K562 (cell line): ENCODE measurements at regions not wholly inside any gene's neighbourhood (a gene's known extent, or its start where the extent isn't known, plus 50 kb on each side); places are given as distances from the start of the nearest gene placed in this dataset.

ENCODE experiments used
- ATAC-seq: fragments of 200-7000 bp; cut with Tn5 transposase; 3 replicates; pipeline ENCODE4 v1.9.1; 2020; ENCODE audit warnings: moderate library complexity
- BruUV-seq: library from RNA; stranded (reverse); fragments of 400-500 nt; replicated peaks from 2 replicates; lab custom pipeline; 2021; lab: Mats Ljungman, UMichigan
- CTCF ChIA-PET: fragments of 300-600 bp; formaldehyde crosslinking; extraction: SDS; loops from one replicate; lab custom pipeline; 2021; ENCODE audit warnings: low intra/inter-chr PET ratio; lab: Yijun Ruan, JAX
- POLR2A ChIA-PET: fragments of 300-600, 350-650 bp; sonication (Branson Sonifier 250); formaldehyde crosslinking; extraction: SDS; loops from one replicate; lab custom pipeline; 2021; ENCODE audit warnings: antibody characterized with exemption, inconsistent platforms; lab: Yijun Ruan, JAX
- DNase-seq, 4 experiments: peaks; one replicate each; pipeline versions ENCODE4 v3.0.0 to v3.0.0-alpha.2; 2011 to 2018; ENCODE audit warnings: low spot score in 3 of 4, mixed read lengths in 3 of 4; ENCODE audit errors: extremely low read depth in 1 of 4
- FAIRE-seq: peaks from 2 replicates; lab custom pipeline; 2011; peaks lifted over from hg19 to GRCh38; lab: Jason Lieb, UNC
- H2AFZ ChIP-seq: 2 replicates; pipeline ENCODE4 v1.6.0; 2011; ENCODE audit warnings: low read depth, low read length, control low read depth, inconsistent platforms
- H3K27ac ChIP-seq: fragments of 200-600 bp; 3 replicates; pipeline ENCODE4 v1.8.0; 2011; ENCODE audit warnings: low read depth, mild to moderate bottlenecking, control low read depth, inconsistent platforms, low read length, moderate library complexity, mixed read lengths; ENCODE audit errors: extremely low read depth
- H3K27me3 ChIP-seq, 2 experiments: fragments of 300-600 bp in 1 of 2; 2 replicates in 1 of 2; 3 replicates in 1 of 2; pipeline versions ENCODE4 v1.6.0 to v1.8.0; 2011; ENCODE audit warnings: inconsistent platforms in 2 of 2, low read length in 2 of 2, mild to moderate bottlenecking in 1 of 2, mixed read lengths in 1 of 2, moderate library complexity in 1 of 2; ENCODE audit not compliant: control insufficient read depth in 2 of 2, insufficient read depth in 2 of 2
- H3K36me3 ChIP-seq: fragments of 300-600 bp; 3 replicates; pipeline ENCODE4 v1.8.0; 2011; ENCODE audit warnings: mild to moderate bottlenecking, low read length, inconsistent platforms; ENCODE audit not compliant: control insufficient read depth, insufficient read depth
- H3K4me1 ChIP-seq, 2 experiments: fragments of 200-600 bp in 1 of 2; replicated peaks in 1 of 2; 2 replicates in 1 of 2; 3 replicates in 1 of 2; pipeline versions ENCODE4 v1.5.1 to v1.8.0; 2011; ENCODE audit warnings: inconsistent platforms in 2 of 2, low read length in 2 of 2, mild to moderate bottlenecking in 1 of 2, mixed read lengths in 1 of 2, moderate library complexity in 1 of 2; ENCODE audit not compliant: control insufficient read depth in 2 of 2, insufficient read depth in 2 of 2
- H3K4me2 ChIP-seq: 2 replicates; pipeline ENCODE4 v1.6.1; 2011; ENCODE audit warnings: low read length, control low read depth, inconsistent platforms, mixed read lengths; ENCODE audit not compliant: insufficient read depth
- H3K4me3 ChIP-seq: fragments of 200-600 bp; sonication (generic), shearing (Covaris generic); 2 replicates; pipeline ENCODE4 v1.5.1; 2016; ENCODE audit warnings: control low read depth, inconsistent platforms
- H3K79me2 ChIP-seq: fragments of 200-600 bp; 3 replicates; pipeline ENCODE4 v1.8.0; 2011; ENCODE audit warnings: low read length, inconsistent platforms; ENCODE audit not compliant: control insufficient read depth, insufficient read depth
- H3K9ac ChIP-seq, 2 experiments: 2 replicates each; pipeline versions ENCODE4 v1.6.0 to v1.6.1; 2011; ENCODE audit warnings: low read depth in 2 of 2, low read length in 2 of 2, control low read depth in 1 of 2, inconsistent platforms in 1 of 2, mild to moderate bottlenecking in 1 of 2, mixed read lengths in 1 of 2; ENCODE audit not compliant: insufficient read depth in 1 of 2
- H3K9me1 ChIP-seq: one replicate; pipeline ENCODE4 v1.6.0; 2011; ENCODE audit warnings: inconsistent platforms, mild to moderate bottlenecking, low read length, moderate library complexity; ENCODE audit not compliant: control insufficient read depth, insufficient read depth
- H3K9me3 ChIP-seq: replicated peaks from 2 replicates; pipeline ENCODE4 v1.5.1; 2011; ENCODE audit warnings: low read depth, low read length, inconsistent platforms; ENCODE audit not compliant: control insufficient read depth, insufficient read depth
- H4K20me1 ChIP-seq: replicated peaks from 2 replicates; pipeline ENCODE4 v1.6.1; 2011; ENCODE audit warnings: low read length, inconsistent platforms, mixed read lengths; ENCODE audit not compliant: control insufficient read depth, insufficient read depth
- CC2D1A ChIP-seq: fragments of 450-650 bp; IDR thresholded peaks from 2 replicates; pipeline ENCODE4 v1.6.1; 2017; ENCODE audit warnings: mild to moderate bottlenecking
- MED1 ChIP-seq: sonication (generic); formaldehyde crosslinking; IDR thresholded peaks from 2 replicates; pipeline ENCODE4 v1.8.1; 2023; ENCODE audit warnings: missing genetic modification reagents, borderline replicate concordance
- MITF ChIP-seq: IDR thresholded peaks from 2 replicates; pipeline ENCODE4 v1.6.1; 2014; ENCODE audit warnings: antibody characterized with exemption
- PATZ1 ChIP-seq: fragments of 250-450 bp; sonication (Bioruptor Pico); IDR thresholded peaks from 2 replicates; pipeline ENCODE4 v1.5.0; 2020; ENCODE audit warnings: mild to moderate bottlenecking, borderline replicate concordance
- PTRF ChIP-seq: fragments of 450-650 bp; IDR thresholded peaks from 2 replicates; pipeline ENCODE4 v1.6.1; 2016; ENCODE audit warnings: mild to moderate bottlenecking, missing genetic modification characterization, missing compliant biosample characterization
- SRSF7 ChIP-seq: fragments of 200-400 bp; formaldehyde crosslinking; optimal IDR thresholded peaks from 2 replicates; pipeline ENCODE3; 2017; ENCODE audit warnings: mild to moderate bottlenecking, low read depth, low read length
- STAG1 ChIP-seq: sonication (generic); formaldehyde crosslinking; IDR thresholded peaks from 2 replicates; pipeline ENCODE4 v1.5.0; 2020; ENCODE audit warnings: missing genetic modification reagents, borderline replicate concordance
- TARDBP ChIP-seq: fragments of 450-650 bp; IDR thresholded peaks from 2 replicates; pipeline ENCODE4 v1.6.1; 2016
- TCFL5 ChIP-seq: fragments of 250-450 bp; sonication (Bioruptor Pico); conservative IDR thresholded peaks from 2 replicates; pipeline ENCODE4 v1.6.1; 2021; ENCODE audit warnings: mild to moderate bottlenecking, moderate library complexity, matching md5 sums
- YBX1 ChIP-seq: fragments of 450-650 bp; IDR thresholded peaks from 2 replicates; pipeline ENCODE4 v1.7.1; 2016; ENCODE audit warnings: mild to moderate bottlenecking
- WGBS: fragments of 100-300 bp; shearing (Covaris generic); methylation state at CpG from one replicate; pipeline ENCODE4 v1.1.6; 2016; ENCODE audit warnings: low coverage, mixed read lengths; ENCODE audit not compliant: insufficient coverage; ENCODE audit errors: missing lambda C conversion rate; 5-methylcytosine and 5-hydroxymethylcytosine counted together
- in situ Hi-C: fragments of 300-500 bp; cut with MboI; formaldehyde crosslinking; loops from 4 replicates; pipeline ENCODE4 v1.15.0; 2018; ENCODE audit warnings: inconsistent platforms, mixed read lengths
- intact Hi-C: fragments of 100-400 bp; cut with micrococcal nuclease; formaldehyde crosslinking; loops from 2 replicates; pipeline ENCODE4 v1.14.2; 2022

GRCh38 chr22:47324435-47324990, 562.1 kb downstream of the TBC1D22A start:
- no peak overlapping the region for H3K9ac ChIP-seq
- no peaks in the 10 kb centered on the region for H4K20me1 ChIP-seq
- H3K79me2 ChIP-seq = no peaks in the 10 kb centered on the region
- no peaks in the 10 kb centered on the region for H3K36me3 ChIP-seq
- intact Hi-C loops = no loop called here
- 2% methylated on average over 8 of the region's 10 CpGs for WGBS
- H3K4me2 ChIP-seq = no peak overlapping the region
- no peak for FAIRE-seq
- no peak for ATAC-seq
- no peak overlapping the region for H3K27ac ChIP-seq
- ChIA-PET POLR2A (no interaction called here), CTCF (no interaction called here)
- BruUV-seq = no TSS peak
- H3K4me3 ChIP-seq = no peak overlapping the region
- in situ Hi-C loops = no loop called here
- TF ChIP-seq YBX1 (no peak), CC2D1A (no peak), STAG1 (CRISPR knock-in tag) (no peak), MED1 (CRISPR knock-in tag) (no peak), MITF (no peak), SRSF7 (no peak), PATZ1 (CRISPR knock-in tag) (no peak), PTRF (no peak), TARDBP (no peak), TCFL5 (CRISPR knock-in tag) (no peak)
- no peak overlapping the region for H2AFZ ChIP-seq
- no peaks in the 10 kb centered on the region for H3K9me3 ChIP-seq
- no peaks in the 10 kb centered on the region for H3K9me1 ChIP-seq
- H3K27me3 ChIP-seq = 0 out of 5 replicates have a peak, but pooled peaks cover 0 to 3% of the 10 kb centered on the region in 2 experiments
- no peaks in the 10 kb centered on the region for H3K4me1 ChIP-seq
- DNase-seq = no peak
